ENCODE measurements at regions not wholly inside any gene's neighbourhood (a gene's known extent, or its start where the extent isn't known, plus 50 kb on each side); places are given as distances from the start of the nearest gene placed in this dataset.

DNA sequence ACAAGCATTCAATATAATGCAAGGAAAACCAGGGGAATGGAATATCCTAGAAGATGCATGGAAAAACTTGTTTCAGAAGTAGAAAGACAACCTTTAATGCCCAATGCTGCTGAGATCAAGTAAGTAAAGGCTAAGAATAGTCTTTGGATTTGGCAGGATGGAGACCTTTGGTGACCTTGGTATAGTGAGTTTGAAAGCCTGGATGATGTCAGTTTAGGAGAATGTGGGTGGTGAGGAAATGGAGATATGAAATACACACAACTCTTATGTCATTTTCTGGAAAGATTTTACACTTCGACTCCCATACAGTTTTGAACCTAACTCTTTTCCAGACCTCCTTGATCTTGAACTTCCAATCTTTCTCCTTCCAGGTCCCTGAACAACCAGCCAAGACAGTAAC is 185.7 kb downstream of the TFEC start:
- TF ChIP-seq, protein P1, sequence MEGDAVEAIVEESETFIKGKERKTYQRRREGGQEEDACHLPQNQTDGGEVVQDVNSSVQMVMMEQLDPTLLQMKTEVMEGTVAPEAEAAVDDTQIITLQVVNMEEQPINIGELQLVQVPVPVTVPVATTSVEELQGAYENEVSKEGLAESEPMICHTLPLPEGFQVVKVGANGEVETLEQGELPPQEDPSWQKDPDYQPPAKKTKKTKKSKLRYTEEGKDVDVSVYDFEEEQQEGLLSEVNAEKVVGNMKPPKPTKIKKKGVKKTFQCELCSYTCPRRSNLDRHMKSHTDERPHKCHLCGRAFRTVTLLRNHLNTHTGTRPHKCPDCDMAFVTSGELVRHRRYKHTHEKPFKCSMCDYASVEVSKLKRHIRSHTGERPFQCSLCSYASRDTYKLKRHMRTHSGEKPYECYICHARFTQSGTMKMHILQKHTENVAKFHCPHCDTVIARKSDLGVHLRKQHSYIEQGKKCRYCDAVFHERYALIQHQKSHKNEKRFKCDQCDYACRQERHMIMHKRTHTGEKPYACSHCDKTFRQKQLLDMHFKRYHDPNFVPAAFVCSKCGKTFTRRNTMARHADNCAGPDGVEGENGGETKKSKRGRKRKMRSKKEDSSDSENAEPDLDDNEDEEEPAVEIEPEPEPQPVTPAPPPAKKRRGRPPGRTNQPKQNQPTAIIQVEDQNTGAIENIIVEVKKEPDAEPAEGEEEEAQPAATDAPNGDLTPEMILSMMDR (conservative IDR thresholded peaks at IDR 0.05), result no peak
- TF ChIP-seq EZH2 (IDR thresholded peaks at IDR 0.05; ENCODE audit: low read depth), result no peak

All from PC-9 (cell line).